Activated effector memory CD4-positive, alpha-beta T cell treated with Interleukin-2 at 50 U/mL for 16 hours (primary cell): ENCODE measurements at regions not wholly inside any gene's neighbourhood (a gene's known extent, or its start where the extent isn't known, plus 50 kb on each side); places are given as distances from the start of the nearest gene placed in this dataset.
A peak's percentile ranks its signal among the peaks of the same experiment; 100 is the strongest.

ENCODE experiments used
- DNase-seq: peaks from one replicate; pipeline ENCODE4 v3.0.0-alpha.2; 2020

DNA sequence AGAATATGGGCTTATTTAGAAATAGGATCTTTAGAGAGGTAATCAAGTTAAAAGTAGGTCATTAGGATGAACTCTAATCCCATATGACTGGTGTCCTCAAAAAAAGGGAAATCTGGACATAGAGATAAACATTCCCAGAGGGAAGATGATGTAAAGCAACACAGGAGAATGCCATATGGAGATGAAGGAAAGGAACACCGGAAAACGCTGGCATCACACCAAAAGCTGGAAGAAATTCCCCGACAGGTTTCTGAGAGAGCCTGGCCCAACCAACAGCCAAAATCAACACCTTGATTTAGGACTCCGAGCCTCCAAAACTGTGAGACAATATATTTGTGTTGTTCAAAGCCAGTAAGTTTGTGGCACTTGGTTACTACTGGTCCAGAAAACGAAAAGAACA is 296.7 kb downstream of the DSEL start:
- no peak for DNase-seq

DNA sequence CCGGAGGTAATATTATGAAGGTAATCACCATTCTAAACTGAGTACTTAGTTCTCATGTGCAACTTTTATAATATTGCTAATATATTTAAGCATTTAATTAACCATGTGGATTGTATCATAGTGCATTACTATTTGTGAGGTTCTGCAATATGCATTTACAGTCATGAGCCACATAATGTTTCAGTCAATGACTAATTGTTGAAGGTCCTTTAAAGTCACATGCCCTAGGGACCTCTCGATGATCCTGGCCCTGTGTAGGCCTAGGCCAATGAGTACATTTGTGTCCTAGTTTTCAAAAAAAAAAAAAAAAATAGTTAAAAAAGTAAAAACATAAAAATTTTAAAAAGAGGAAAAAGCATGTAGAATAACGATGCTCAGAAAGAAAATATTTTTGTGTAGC is 298.0 kb downstream of the DSEL start:
- no peak for DNase-seq

DNA sequence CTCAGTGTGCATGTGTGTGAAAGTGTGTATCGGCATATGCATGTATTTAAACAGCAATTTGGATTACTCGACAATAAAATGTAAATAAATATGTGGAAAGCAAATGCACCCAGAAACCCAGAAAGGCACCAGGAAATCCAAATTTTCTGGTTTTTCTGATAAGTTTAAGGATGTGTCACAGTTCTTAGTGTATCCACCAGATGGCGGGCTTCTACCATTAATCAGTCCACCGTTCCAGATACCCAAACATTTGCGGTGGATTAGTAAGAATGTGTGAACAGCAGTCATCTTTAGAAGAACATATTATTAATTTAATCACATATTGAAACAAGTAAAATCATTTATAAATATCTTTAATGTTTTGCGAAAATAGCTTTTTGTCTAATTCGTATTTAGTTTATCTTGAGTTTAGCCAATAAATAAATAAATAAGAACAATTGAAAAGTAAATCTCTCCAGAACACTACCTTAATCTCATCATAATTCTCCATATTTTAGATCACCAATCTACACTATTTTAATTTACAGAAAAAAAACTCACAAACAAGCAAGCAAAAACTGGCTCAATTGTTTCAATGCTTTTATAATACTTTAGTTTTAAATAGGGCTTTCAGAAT is 298.9 kb downstream of the DSEL start:
- DNase-seq, result peak; percentile 11

DNA sequence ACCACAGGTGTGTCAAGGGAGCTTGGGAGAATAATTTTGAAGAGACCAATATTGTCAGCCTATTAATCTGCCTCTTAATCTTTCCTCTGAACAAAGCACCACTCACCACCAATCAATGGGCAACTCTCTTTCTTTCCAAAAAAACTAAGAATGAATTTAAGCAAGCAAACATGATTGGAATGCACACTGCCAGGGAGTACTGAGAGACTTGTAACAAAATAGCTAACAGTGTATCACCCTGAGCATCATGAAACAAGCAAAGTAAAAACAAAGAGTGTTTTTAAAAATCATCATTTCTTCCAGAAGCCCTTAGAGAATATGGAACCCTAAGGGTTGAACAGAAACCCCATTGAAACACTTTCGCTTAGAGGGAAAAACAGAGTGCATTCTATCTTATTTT is 299.7 kb downstream of the DSEL start:
- DNase-seq, result no peak

DNA sequence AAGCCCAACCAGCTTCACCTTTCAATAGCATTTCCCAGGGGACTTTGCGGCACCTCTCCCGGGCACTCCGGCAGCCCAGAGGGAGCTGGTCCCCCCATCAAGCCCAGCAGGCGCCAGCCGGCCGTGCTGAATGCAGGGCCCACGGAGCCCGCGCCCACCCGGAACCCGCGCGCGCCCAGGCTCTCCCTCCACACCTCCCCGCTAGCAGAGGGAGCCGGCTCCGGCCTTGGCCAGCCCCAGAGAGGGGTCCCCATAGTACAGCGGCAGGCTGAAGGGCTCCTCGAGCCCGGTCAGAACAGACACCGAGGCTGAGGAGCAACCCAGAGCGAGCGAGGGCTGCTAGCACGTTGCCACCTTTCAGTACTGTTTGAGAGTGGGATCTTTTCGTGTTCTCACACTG is 300.8 kb downstream of the DSEL start:
- no peak for DNase-seq

DNA sequence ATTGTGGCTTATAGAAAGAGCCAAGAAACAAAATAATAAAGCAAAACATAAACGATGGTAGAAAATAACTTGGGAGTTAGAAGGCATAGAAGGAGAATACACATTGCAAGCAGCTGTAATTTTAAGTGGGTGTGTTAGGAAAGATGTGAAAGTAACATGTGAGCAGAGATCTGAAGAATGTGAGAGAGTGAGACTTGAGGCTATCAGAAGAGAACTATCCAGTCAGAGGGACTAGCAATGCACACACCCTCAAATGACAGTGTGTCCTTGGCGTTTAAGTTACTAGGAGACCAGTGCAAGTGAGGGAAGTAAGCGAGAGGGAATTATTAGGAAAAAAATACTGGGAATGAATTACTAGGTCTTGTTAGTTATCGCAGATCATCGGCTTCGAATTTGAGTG is 304.9 kb downstream of the DSEL start:
- no peak for DNase-seq

DNA sequence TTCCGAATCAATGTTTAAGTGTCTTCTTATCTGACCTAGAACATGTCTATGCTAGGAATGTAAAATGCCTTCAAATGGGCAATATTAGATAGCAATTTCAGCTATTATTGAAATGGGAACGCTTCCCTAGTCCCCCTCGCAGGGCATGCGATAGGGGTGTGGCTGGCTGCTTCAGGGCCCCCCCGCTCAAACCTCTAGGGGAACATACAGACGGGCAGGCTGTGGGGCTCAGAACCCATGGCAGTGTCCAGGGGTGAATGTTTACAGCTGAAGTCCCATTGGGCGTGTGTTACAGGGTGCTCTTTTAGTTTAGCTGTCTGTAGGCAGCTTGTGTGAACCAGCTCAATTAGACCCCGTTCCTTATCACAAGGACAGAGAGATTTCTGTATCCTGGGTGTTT is 315.9 kb downstream of the DSEL start:
- DNase-seq, result no peak

DNA sequence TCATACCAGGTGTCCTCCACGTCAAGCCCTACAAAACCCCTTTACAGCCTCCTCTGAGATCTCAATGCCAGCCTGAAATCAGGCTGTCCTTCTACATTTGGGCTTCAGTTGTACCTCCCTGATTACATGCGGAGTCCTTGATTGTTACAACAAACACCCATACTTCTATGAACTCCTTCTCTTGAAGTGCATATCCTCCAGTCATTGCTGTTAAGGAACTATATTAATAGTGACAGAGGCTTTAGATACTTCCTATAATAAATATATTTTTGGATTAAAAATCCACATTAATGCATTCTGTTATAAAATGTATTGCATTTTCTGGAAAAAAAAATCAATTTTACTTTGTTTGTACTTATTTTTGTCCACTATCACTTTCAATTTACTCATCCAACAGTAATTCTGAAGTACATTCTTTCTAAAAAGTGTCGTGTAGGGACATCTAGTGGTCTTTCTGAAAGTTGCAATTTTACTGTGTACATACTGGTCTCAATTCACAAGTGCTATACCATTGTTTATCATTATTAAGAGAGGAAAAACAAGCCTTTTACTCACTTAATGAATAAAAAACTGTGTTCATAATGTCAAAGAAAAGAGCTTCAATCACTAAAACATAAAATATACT is 316.4 kb downstream of the DSEL start:
- DNase-seq, result no peak

DNA sequence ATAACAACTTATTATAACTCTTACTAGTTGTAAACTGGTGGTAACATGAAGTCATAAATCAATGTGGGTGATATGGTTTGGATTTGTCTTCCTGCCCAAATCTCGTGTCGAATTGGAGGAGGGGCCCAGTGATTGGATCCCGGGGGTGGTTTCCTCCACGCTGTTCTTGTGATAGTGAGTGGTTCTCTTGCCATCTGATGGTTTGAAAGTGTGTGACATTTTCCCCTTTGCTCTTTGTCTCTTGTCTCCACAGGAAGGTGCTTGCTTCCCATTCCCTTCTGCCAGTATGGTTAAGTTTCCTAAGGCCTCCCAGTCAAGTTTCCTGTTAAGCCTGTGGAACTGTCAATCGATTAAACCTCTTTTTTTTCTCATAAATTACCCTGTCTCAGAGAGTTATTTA is 321.6 kb downstream of the DSEL start:
- no peak for DNase-seq

DNA sequence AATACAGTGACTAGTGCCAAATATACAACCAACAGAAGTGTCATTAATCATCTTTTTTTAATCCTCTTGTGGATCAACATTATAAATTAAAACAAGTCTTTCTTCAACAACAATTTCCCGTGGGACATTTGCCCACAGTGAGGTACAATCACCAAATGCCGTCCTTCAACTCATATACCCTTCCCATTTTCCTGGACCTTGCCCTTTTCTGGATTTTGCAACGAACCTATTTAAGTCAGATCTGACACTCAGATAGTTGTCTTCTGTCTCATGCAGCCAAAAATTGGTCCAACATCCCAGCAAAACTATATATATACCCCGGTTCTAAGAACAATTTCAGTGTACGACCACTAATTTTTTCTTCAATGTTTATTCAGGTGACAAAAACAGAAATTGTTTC is 324.0 kb downstream of the DSEL start:
- no peak for DNase-seq

DNA sequence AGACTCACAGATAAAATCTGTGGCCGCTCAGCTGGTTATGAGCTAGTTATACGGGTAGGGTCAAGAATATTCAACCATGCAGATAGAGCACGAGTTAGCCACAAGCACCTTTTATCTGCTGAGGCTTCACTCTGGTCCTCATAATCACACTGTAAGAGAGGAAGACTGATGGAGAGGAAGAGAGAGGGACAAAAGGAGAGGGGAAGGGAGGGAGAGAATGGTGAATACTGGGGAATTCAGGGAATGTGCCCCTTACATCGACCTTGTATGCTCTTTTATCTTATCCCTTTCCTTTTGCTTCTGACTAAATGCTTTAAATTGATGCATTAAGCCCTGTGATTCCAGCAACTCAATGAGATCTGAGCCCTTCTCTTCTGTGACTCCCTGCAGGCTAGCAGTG is 333.1 kb downstream of the DSEL start:
- DNase-seq, result no peak

DNA sequence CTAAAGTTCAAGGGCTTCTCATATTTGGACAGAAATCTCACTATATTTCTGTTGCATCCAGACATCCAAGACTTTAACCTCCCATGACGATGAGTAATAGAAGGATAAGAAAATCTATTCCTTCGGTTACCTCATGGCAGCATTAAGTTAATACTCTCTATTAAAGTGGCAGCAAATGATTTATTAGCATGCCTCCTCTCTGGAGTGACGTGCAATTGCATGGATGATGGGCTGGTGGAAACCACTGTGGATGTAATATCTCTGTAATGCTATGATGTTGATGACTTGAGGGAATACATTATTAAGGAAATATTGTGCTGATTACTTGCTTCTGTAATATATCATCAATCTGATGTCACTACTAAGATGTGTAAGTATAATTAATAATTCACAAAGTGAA is 336.8 kb downstream of the DSEL start:
- DNase-seq, result no peak

DNA sequence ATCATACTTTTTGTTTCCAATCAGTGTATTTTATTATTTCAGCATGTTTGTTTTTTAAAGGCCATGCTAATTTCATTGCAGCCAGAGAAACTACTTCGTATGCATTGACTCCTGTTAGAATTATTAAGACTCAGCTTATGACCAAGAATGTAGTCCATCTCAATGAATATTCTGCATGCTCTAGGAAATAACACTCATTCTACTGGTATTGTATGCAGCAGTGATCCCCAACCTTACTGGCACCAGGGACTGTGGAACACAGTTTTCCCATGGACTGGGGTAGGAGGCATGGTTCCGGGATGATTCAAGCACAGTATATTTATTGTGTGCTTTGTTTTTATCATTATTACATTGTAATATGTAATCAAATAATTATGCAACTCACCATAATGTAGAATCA is 356.9 kb downstream of the DSEL start:
- no peak for DNase-seq

DNA sequence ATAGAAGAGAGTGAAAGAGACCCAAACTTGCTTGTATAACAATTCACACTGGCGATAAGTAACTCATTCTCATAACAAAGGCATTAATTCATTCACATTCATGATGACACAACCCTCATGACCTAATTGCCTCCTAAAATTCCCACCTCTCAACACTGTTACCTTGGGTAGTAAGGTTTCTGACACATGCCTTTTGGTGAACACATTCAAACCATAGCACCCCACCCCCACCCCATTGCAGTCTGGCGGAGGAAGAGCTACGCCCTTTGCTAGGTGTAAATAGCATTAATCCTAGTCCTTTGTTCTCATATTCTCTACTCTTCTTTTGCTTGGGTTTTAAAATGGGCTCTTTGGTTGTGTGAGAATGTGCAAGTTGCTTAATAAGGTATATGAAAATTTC is 361.5 kb downstream of the DSEL start:
- DNase-seq, result no peak

DNA sequence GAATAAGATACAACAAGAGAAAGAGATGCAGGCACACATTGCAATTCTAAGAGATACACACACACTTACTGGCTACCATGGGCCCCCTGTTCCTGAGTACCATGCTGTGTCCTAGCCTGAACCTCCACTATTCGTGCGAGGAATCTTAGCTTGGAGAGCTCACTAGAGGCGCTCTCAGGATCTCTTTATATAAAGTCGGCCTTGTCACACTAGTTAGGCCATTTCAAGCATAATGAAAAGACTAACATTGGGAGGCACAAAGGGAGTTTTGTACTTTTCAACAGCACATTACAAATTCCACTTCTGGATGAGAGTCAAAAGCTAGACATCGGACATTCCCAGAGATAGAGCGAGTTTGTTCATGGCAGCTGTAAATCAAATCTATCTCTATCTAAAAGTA is 365.2 kb downstream of the DSEL start:
- DNase-seq, result no peak

DNA sequence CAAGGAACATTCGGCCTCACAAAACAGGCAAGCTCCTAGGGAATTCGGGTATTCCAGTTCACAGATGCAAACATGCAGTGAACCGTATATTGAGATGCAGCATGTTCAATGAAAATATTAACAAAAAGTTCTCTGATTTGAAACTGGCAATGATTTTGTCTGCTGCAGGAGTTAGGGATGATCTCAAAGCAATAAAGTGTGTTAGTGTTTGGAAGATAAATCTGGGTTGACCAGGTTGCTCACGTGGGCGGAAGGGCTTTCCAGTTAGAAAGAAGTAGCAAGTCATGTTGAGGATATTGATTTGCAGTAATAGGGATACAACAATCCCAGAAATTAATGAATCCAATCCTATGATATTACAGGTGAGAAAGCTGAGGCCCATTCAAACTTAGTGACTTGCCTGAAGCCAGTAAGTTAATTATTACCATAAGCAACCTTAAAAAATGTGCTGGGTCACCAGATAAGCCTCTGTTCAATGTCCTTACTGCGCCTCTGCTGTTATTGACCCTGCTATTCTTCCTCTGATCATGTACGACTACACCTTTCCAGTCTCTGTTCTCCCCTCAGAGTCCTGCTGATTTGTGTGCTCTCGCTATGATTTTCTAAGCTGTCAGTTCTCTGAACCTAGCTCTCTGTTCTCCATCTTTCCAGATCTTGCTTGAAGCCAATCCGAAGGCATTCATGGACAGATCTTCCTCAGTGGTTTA is 370.8 kb downstream of the DSEL start:
- no peak for DNase-seq

DNA sequence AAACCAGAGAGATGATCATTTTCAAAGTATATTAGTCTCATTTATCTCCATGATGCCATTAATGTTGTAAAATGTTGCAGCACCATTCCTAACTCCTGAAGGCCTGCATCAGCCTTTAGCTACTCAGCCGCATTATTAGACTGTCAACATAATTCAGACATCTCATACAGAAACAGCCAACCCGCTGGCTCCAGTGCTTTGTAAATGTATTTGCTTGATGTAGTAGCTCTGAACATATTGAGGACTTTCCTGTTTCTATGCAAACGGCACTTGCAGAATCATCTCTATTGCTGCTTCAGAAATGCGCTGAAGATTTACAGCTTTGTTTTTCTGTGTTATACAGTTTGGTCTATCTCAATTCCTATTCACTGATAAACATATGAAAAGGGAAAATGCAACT is 372.2 kb downstream of the DSEL start:
- DNase-seq, result no peak

DNA sequence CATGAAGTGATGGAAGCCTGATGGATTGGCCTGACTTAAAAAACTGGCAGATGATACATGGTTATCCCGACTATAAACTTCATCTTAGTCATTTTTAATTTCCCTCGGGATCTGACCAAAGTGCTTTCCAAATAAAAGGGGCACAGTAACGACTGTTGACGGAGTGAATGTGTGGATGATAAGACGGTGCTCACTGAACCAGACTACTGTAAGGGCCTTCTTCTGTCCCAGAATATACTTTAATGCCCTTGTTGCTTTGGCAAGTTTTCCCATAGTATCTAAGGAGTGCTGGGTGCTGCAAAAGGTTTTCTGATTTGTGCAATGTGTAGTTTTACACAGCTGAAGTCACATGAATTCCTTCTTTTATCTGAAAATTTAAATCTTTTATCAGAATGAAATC is 373.5 kb downstream of the DSEL start:
- no peak for DNase-seq

DNA sequence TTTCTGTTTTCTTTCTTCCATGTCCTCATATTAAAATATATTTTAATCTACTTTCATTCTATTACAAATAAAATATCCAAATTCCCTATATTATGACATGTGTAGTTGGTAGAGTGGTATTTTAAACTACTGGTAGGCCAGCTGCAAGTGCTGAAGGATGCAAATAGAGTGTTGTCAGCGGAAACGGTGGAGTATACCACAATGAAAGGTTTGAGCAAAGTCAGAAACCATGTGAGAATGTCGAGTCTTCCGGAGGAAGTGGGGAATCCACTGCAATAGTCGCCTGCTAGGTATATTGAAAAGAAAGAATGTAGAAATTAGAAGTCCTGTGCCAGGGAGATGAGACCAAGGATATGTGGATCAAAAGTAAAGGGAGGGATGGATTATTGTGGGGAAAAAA is 373.9 kb downstream of the DSEL start:
- DNase-seq, result no peak

DNA sequence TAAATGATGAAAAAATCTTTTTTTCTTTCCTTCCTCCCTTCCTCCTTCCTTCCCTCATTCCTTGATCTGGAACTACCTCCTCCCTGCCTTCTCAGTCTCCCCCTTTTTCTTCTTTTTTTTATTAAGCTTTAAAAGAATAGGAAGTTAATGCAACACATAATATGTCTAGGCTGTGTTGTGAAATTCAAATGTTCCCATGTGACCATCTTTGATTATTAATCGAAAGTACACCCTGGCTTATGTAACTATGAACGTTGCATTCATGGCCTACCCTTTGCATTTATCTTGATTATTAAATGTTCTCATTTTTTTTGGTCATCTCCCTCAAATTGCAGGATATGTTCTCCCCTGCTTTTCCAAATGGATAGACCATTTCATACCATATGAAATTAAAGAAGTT is 376.0 kb downstream of the DSEL start:
- no peak for DNase-seq

DNA sequence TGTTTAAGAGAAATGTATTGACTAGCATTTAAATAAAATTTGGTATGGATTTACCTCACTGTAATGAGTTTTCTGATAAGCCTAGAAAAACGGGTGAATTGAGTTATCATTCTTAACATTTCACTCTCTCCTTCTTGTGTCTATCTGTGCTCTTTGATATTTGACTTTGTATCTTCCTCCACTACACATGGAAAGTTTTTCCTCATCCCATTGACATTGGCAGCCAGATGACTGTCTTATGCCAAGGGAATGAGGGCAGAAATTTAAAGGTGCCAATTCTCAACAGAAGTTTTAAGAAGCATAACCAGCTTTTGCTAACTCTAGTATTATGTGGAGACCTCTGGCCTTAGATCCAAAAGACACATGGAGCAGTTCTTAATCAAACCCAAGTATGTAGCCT is 376.6 kb downstream of the DSEL start:
- DNase-seq, result no peak

DNA sequence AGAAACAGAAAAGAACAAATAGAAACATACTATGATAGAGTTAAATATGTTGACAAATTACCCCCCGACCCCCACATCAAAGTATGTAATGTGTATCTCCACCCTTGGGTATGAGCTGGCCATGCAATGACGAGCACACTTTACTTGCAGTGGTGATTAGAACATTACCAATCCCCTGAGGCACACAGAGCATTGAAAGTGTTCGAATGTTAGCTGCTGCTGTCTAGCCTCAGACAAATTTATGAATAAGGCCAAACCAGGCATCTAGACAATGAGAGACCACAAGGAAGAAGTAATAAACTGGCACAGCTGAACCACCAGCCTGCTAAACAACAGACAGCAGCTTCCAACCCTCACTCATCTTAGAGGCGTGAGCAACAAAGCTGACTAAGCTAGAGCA is 380.5 kb downstream of the DSEL start:
- DNase-seq, result no peak

DNA sequence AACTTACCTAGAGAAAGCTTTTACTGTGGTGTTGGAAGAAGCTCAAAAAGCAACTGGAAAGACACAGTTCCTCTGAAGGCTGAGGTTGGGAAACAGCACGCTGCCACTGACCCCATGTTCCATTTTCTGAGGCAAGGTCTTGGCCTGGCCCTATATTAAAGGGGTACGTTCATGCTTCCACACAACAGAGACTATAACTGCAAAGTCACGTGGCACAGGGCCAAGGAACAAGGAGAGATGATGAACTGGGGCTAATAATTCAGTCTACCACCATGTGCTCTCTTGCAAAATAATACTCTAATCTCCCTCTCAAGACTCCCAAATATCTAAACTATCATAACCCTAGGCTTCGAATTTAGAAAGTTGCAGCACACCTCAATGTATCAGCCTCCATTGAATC is 381.6 kb downstream of the DSEL start:
- no peak for DNase-seq

DNA sequence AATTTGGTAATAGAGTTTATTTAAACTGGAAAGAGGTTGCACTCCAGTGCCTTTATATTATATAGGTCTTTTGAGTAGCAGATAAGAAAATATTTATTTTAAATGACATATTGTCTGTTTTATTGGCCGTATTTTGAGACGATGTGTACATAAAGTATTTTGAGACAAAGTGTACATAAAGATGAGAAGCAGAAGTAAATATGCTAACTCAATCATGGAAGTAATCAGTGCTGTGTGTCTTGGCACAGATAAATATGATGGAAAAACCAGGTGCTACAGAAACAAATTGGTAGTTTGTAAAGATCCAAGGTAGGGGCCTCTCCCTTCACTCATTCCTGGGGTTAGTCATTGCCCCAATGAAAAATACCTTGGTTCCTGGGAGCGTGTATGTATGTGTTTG is 382.9 kb downstream of the DSEL start:
- DNase-seq, result no peak

DNA sequence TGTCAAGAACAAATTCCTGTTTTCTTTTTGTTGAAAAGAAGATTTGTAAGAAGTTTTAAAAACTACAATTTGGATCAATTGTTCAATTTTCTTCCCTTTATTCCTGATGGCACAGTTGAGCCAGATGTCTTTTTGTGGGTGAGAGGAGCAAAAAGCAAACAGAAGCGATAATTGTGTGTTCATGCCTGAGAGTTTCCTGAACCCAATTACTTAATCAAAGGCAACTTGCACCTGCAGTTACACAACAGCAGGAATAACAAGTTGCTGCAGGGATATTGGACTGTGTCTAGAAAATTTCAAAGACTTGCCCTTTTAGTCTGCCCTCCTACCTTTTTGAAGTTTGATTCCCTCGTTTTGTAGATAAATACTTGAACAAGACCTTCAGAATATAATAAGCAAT is 383.6 kb downstream of the DSEL start:
- DNase-seq, result no peak
